Ovary (tissue), 7 donors: ENCODE measurements at regions not wholly inside any gene's neighbourhood (a gene's known extent, or its start where the extent isn't known, plus 50 kb on each side); places are given as distances from the start of the nearest gene placed in this dataset.

Experiments
- DNase-seq, 5 donors: peaks; one replicate each; pipeline ENCODE4 v3.0.0-alpha.2; 2019 to 2020
- H3K27ac ChIP-seq, 2 donors: fragments of 200-600 bp; one replicate each; pipeline versions ENCODE4 v1.5.1 to v1.8.0; 2019 to 2022
- H3K27me3 ChIP-seq: fragments of 200-600 bp; one replicate; pipeline ENCODE4 v1.8.0; 2022
- H3K36me3 ChIP-seq: fragments of 200-600 bp; sonication (generic); one replicate; pipeline ENCODE4 v1.5.1; 2019
- H3K4me1 ChIP-seq: one replicate; pipeline ENCODE4 v1.8.1; 2013; ENCODE audit warnings: mild to moderate bottlenecking, moderate library complexity; ENCODE audit not compliant: insufficient read depth
- H3K4me3 ChIP-seq: fragments of 200-600 bp; sonication (generic); one replicate; pipeline ENCODE4 v1.5.1; 2017
- H3K9me3 ChIP-seq, 2 donors: fragments of 200-600 bp in 1 of 2; sonication (generic) in 1 of 2; one replicate each; pipeline versions ENCODE4 v1.5.1 to v1.8.1; 2013 to 2019; ENCODE audit warnings: mild to moderate bottlenecking in 1 of 2, moderate library complexity in 1 of 2
- EP300 ChIP-seq: sonication (generic); formaldehyde crosslinking; IDR thresholded peaks from one replicate; pipeline ENCODE4 v1.6.1; 2017; ENCODE audit warnings: antibody characterized with exemption
- POLR2A ChIP-seq: fragments of 450-650 bp; IDR thresholded peaks from one replicate; pipeline ENCODE4 v1.6.1; 2017; ENCODE audit warnings: antibody characterized with exemption, mild to moderate bottlenecking, moderate library complexity
- WGBS, 3 donors: extraction: QIAGEN DNeasy Blood & Tissue Kit in 1 of 3; methylation state at CpG; one replicate each; pipeline versions ENCODE4 v1.1.5 to v1.1.7; 2013 to 2017; 5-methylcytosine and 5-hydroxymethylcytosine counted together
- intact Hi-C, 4 donors: fragments of 100-400 bp; cut with DNase I; formaldehyde crosslinking; loops; one replicate each; pipeline versions ENCODE4 v1.11.0 to v1.15.1; 2022 to 2023
- TF ChIP-seq, protein P1 (sequence below), 3 donors: fragments of 450-650 bp in 2 of 3; fragments of 200-600 bp in 1 of 3; IDR thresholded peaks; one replicate each; pipeline versions ENCODE4 v1.5.1 to v1.8.0; 2016 to 2022; ENCODE audit warnings: antibody characterized with exemption in 3 of 3, mild to moderate bottlenecking in 1 of 3
- donor health status: DM: no; HTN: no; CAD: no; lungs with moderate emphysema.
- donor health status: DM: no; HTN: no; CAD: no.
- donor health status: Bipolar disorder and iron deficiency.
- donor health status: DM: no; HTN: no; CAD: no.
- donor health status: DM: yes; HTN: yes; CAD: no.

DNA sequence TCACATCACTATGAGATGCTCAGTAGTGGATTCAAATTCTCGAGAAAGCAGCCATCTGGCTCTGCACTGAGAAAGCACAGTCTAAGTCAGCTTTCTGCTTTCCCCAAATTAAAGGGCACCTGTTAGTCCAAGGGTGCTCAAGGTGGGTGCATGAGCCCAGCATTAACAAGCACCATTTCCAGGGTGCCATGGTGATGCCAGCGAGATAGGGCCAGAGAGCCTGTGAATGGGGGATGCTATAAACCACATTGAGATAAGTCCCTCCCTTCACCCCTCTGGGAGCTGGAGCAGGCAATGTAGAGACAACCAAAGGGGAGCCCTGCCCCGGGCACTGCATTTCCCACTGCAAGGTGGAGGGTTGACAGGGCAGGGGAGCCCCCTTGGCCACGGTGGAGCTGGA, 568.2 kb downstream of the AJAP1 start:
- no peak for TF ChIP-seq POLR2A
- Histone ChIP-seq H3K27ac (no peak overlapping the region), H3K36me3 (no peaks in the 10 kb centered on the region), H3K9me3 (no peaks in the 10 kb centered on the region), H3K27me3 (no peaks in the 10 kb centered on the region), H3K4me1 (peaks cover 2% of the 10 kb centered on the region), H3K4me3 (no peak overlapping the region)
- no peak for DNase-seq
- 74 to 80% (median 77%) methylated on average over 4 of the region's 4 CpGs for WGBS, 3 donors
- intact Hi-C loops = no loop called here

- H3K27ac ChIP-seq = no peak overlapping the region
- H3K9me3 ChIP-seq = no peaks in the 10 kb centered on the region
- TF ChIP-seq EP300 (no peak), POLR2A (no peak)
- TF ChIP-seq, protein P1, sequence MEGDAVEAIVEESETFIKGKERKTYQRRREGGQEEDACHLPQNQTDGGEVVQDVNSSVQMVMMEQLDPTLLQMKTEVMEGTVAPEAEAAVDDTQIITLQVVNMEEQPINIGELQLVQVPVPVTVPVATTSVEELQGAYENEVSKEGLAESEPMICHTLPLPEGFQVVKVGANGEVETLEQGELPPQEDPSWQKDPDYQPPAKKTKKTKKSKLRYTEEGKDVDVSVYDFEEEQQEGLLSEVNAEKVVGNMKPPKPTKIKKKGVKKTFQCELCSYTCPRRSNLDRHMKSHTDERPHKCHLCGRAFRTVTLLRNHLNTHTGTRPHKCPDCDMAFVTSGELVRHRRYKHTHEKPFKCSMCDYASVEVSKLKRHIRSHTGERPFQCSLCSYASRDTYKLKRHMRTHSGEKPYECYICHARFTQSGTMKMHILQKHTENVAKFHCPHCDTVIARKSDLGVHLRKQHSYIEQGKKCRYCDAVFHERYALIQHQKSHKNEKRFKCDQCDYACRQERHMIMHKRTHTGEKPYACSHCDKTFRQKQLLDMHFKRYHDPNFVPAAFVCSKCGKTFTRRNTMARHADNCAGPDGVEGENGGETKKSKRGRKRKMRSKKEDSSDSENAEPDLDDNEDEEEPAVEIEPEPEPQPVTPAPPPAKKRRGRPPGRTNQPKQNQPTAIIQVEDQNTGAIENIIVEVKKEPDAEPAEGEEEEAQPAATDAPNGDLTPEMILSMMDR (IDR thresholded peaks at IDR 0.05) = no peak
- H3K27me3 ChIP-seq = no peaks in the 10 kb centered on the region
- H3K4me1 ChIP-seq = peaks cover 2% of the 10 kb centered on the region
- no peak for DNase-seq
- H3K4me3 ChIP-seq = no peak overlapping the region
- 82 to 85% (median 84%) methylated on average over 6 of the region's 6 CpGs for WGBS, 3 donors
- no peaks in the 10 kb centered on the region for H3K36me3 ChIP-seq
- intact Hi-C loops = no loop called here
Measured at GRCh38 chr1:5221451-5221850, 567.0 kb downstream of the AJAP1 start.

DNA sequence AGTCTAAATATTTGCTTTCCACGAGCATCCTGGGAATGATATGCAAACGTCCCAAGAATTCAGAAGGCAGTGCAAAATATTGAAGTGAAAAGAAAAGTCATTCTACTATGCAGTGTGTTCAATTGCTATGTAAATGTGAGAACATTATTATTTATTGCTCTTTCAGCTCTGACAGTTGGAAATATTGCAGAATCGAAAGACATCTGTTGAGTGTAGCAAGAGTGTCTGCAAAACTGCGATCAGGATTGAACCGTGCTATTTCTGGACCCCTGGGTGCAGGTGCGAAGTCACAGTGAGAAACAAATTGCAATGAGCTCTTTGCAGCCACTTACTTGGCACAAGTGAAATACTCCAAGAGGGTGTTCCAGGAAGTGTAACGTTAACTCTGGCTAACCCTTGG, 566.4 kb downstream of the AJAP1 start:
- H3K27me3 ChIP-seq = no peaks in the 10 kb centered on the region
- no peaks in the 10 kb centered on the region for H3K9me3 ChIP-seq
- no peaks in the 10 kb centered on the region for H3K36me3 ChIP-seq
- H3K4me1 ChIP-seq = no peaks in the 10 kb centered on the region
- intact Hi-C loops = no loop called here
- 38 to 51% (median 46%) methylated on average over 7 of the region's 7 CpGs for WGBS, 3 donors
- no peak overlapping the region for H3K27ac ChIP-seq
- no peak for TF ChIP-seq EP300
- TF ChIP-seq POLR2A = no peak
- TF ChIP-seq, protein P1 (IDR thresholded peaks at IDR 0.05) = no peak
- H3K4me3 ChIP-seq = no peak overlapping the region
- no peak for DNase-seq

DNA sequence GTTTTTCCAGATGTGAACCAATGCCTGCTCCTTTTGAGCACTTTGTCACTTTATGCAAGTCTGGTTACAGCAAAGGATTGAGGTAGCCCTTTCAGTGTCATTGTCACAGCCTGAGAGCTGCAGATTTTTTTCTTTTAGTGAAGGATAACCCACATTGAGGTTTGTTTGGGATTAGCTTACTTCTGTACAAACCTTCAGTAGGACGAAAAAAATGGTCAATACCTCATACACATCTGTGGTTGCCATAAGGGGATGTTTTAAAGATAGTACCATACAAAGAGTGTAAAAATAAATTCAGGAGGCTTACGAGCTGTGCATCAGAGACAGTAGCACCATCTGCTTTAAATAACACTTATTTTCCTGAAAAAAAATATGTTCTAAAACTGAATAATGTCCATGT, 566.0 kb downstream of the AJAP1 start:
- DNase-seq = no peak
- H3K27ac ChIP-seq = no peak overlapping the region
- 19 to 31% (median 30%) methylated on average over 2 of the region's 2 CpGs for WGBS, 3 donors

GRCh38 chr1:5200006-5200405, 545.6 kb downstream of the AJAP1 start:
- Histone ChIP-seq H3K36me3 (no peaks in the 10 kb centered on the region), H3K9me3 (no peaks in the 10 kb centered on the region), H3K27me3 (no peaks in the 10 kb centered on the region), H3K27ac (no peak overlapping the region), H3K4me3 (no peak overlapping the region), H3K4me1 (no peaks in the 10 kb centered on the region)
- no peak for DNase-seq
- 74 to 82% (median 75%) methylated on average over 3 of the region's 3 CpGs for WGBS, 3 donors
- intact Hi-C loops = no loop called here
- TF ChIP-seq POLR2A (no peak), EP300 (no peak)
- TF ChIP-seq, protein P1 (IDR thresholded peaks at IDR 0.05) = no peak

More for the DNA sequence above, 566.0 kb downstream of the AJAP1 start:
- no peaks in the 10 kb centered on the region for H3K4me1 ChIP-seq
- TF ChIP-seq, protein P1 (IDR thresholded peaks at IDR 0.05) = no peak
- no peak for TF ChIP-seq EP300
- TF ChIP-seq POLR2A = no peak
- H3K4me3 ChIP-seq = no peak overlapping the region
- intact Hi-C loops = no loop called here
- no peaks in the 10 kb centered on the region for H3K36me3 ChIP-seq
- no peaks in the 10 kb centered on the region for H3K9me3 ChIP-seq
- H3K27me3 ChIP-seq = no peaks in the 10 kb centered on the region
